ENCODE measurements at regions not wholly inside any gene's neighbourhood (a gene's known extent, or its start where the extent isn't known, plus 50 kb on each side); places are given as distances from the start of the nearest gene placed in this dataset.

GRCh38 chr3:73925011-73925410 is 300.3 kb upstream of the PDZRN3 start:
- H3K9me3 Mint-ChIP-seq (ENCODE audit: unreplicated experiment): no peaks in the 10 kb centered on the region
- no peak for DNase-seq (ENCODE audit: extremely low spot score, unreplicated experiment)
- no peaks in the 10 kb centered on the region for H3K4me1 Mint-ChIP-seq (ENCODE audit: unreplicated experiment)
- H3K36me3 Mint-ChIP-seq (ENCODE audit: unreplicated experiment): no peaks in the 10 kb centered on the region
- H3K27me3 Mint-ChIP-seq (ENCODE audit: unreplicated experiment): peaks cover 8% of the 10 kb centered on the region
- TF ChIP-seq, protein P1, sequence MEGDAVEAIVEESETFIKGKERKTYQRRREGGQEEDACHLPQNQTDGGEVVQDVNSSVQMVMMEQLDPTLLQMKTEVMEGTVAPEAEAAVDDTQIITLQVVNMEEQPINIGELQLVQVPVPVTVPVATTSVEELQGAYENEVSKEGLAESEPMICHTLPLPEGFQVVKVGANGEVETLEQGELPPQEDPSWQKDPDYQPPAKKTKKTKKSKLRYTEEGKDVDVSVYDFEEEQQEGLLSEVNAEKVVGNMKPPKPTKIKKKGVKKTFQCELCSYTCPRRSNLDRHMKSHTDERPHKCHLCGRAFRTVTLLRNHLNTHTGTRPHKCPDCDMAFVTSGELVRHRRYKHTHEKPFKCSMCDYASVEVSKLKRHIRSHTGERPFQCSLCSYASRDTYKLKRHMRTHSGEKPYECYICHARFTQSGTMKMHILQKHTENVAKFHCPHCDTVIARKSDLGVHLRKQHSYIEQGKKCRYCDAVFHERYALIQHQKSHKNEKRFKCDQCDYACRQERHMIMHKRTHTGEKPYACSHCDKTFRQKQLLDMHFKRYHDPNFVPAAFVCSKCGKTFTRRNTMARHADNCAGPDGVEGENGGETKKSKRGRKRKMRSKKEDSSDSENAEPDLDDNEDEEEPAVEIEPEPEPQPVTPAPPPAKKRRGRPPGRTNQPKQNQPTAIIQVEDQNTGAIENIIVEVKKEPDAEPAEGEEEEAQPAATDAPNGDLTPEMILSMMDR (IDR thresholded peaks at IDR 0.05): no peak
- H3K27ac Mint-ChIP-seq (ENCODE audit: unreplicated experiment): no peak overlapping the region
- H3K4me3 Mint-ChIP-seq (ENCODE audit: unreplicated experiment): no peak overlapping the region

DNA sequence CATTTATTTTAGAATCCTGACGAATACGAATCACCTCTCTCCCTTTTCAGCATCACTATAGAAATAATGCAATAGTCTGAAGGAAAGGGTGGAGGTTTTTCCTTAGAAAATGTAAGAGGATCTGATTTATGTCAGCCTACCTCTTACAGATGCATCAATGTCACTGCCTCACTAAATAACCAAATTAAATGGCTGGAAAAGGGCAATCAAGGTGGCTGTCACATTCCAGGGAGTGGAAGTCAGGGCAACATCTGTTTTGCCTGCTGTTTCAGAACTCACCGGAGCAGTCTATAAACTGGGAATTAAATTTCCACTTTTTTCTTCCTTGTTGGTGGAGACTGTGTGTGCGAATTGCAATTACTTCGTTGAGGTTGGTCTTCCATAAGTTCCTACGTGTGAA is 299.3 kb upstream of the PDZRN3 start:
- Mint-ChIP-seq H3K4me3 (ENCODE audit: unreplicated experiment) (no peak overlapping the region), H3K9me3 (ENCODE audit: unreplicated experiment) (no peaks in the 10 kb centered on the region), H3K36me3 (ENCODE audit: unreplicated experiment) (no peaks in the 10 kb centered on the region), H3K27me3 (ENCODE audit: unreplicated experiment) (peaks cover 8% of the 10 kb centered on the region), H3K27ac (ENCODE audit: unreplicated experiment) (no peak overlapping the region), H3K4me1 (ENCODE audit: unreplicated experiment) (no peaks in the 10 kb centered on the region)
- DNase-seq (ENCODE audit: extremely low spot score, unreplicated experiment): no peak
- TF ChIP-seq, protein P1 (IDR thresholded peaks at IDR 0.05): no peak

GRCh38 chr3:73917643-73918042 is 292.9 kb upstream of the PDZRN3 start:
- Mint-ChIP-seq H3K9me3 (ENCODE audit: unreplicated experiment) (no peaks in the 10 kb centered on the region), H3K27ac (ENCODE audit: unreplicated experiment) (no peak overlapping the region), H3K4me1 (ENCODE audit: unreplicated experiment) (no peaks in the 10 kb centered on the region), H3K4me3 (ENCODE audit: unreplicated experiment) (no peak overlapping the region), H3K27me3 (ENCODE audit: unreplicated experiment) (peaks cover 11% of the 10 kb centered on the region), H3K36me3 (ENCODE audit: unreplicated experiment) (no peaks in the 10 kb centered on the region)
- TF ChIP-seq, protein P1 (IDR thresholded peaks at IDR 0.05): no peak
- DNase-seq (ENCODE audit: extremely low spot score, unreplicated experiment): no peak

DNA sequence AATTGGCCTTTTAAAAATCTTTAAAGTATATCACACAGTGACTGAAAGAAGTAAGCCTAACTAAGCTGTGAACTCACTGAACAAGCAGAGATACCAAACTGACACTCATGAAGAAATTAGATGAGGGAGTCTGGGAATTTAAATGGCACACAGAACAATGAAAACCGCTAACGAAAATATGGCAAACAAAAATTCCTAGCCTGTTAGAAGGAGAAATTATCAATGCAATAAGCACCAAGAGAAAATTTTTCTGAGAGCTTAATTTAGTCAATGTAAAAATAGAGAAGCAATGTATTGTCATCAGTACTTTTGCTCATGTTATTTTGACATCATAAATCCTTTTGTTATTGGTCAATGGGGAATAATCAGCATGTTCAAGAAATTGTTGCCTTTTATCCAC is 291.1 kb upstream of the PDZRN3 start:
- no peaks in the 10 kb centered on the region for H3K9me3 Mint-ChIP-seq (ENCODE audit: unreplicated experiment)
- H3K4me1 Mint-ChIP-seq (ENCODE audit: unreplicated experiment): no peaks in the 10 kb centered on the region
- TF ChIP-seq, protein P1 (IDR thresholded peaks at IDR 0.05): no peak
- H3K4me3 Mint-ChIP-seq (ENCODE audit: unreplicated experiment): no peak overlapping the region
- DNase-seq (ENCODE audit: extremely low spot score, unreplicated experiment): no peak
- H3K36me3 Mint-ChIP-seq (ENCODE audit: unreplicated experiment): no peaks in the 10 kb centered on the region
- no peak overlapping the region for H3K27ac Mint-ChIP-seq (ENCODE audit: unreplicated experiment)
- peaks cover 14% of the 10 kb centered on the region for H3K27me3 Mint-ChIP-seq (ENCODE audit: unreplicated experiment)

DNA sequence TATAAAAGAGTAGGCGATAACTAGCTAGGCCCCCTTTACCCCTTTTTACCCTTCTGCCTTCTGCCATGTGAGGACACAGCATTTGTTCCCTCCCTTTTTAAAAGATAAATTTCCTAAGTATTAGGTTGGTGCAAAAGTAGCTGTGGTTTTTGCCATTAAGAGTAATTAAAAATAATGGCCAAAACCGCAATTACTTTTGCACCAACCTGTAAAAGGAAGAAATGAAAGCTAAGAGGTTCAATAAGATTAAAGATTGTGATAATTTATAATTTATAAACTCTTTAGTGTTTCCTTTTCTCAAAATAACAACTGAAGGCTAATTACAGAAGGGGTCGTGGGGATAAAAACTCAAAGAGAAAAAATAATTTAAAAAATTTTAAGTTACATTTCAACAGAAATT is 283.5 kb upstream of the PDZRN3 start:
- Mint-ChIP-seq H3K4me3 (ENCODE audit: unreplicated experiment) (no peak overlapping the region), H3K4me1 (ENCODE audit: unreplicated experiment) (no peaks in the 10 kb centered on the region), H3K27ac (ENCODE audit: unreplicated experiment) (no peak overlapping the region), H3K27me3 (ENCODE audit: unreplicated experiment) (peaks cover 9% of the 10 kb centered on the region), H3K9me3 (ENCODE audit: unreplicated experiment) (peaks cover 7% of the 10 kb centered on the region), H3K36me3 (ENCODE audit: unreplicated experiment) (no peaks in the 10 kb centered on the region)
- no peak for DNase-seq (ENCODE audit: extremely low spot score, unreplicated experiment)
- TF ChIP-seq, protein P1 (IDR thresholded peaks at IDR 0.05): no peak

Measured in osteocyte (in vitro differentiated cells).